H1 (cell line): ENCODE measurements at regions not wholly inside any gene's neighbourhood (a gene's known extent, or its start where the extent isn't known, plus 50 kb on each side); places are given as distances from the start of the nearest gene placed in this dataset.

Source experiments
- BACH1 ChIP-seq: IDR thresholded peaks from 2 replicates; pipeline ENCODE4 v1.6.1; 2012; ENCODE audit warnings: low read length, improper control_type of control experiment
- EZH2 ChIP-seq: fragments of 200-600 bp; sonication (generic); IDR thresholded peaks from 2 replicates; pipeline ENCODE4 v1.7.1; 2012; ENCODE audit warnings: low read depth, mild to moderate bottlenecking, moderate library complexity, low read length, inconsistent platforms; ENCODE audit not compliant: severe bottlenecking
- MAX ChIP-seq: IDR thresholded peaks from 2 replicates; pipeline ENCODE4 v1.6.1; 2012; ENCODE audit warnings: inconsistent platforms
- POLR2A ChIP-seq, 2 experiments: IDR thresholded peaks; 1 replicate in 1 of 2; 2 replicates in 1 of 2; pipeline ENCODE4 v1.6.1; 2011; ENCODE audit warnings: low read depth in 2 of 2, low read length in 2 of 2, mild to moderate bottlenecking in 2 of 2; ENCODE audit errors: control extremely low read depth in 1 of 2
- POLR2AphosphoS5 ChIP-seq: IDR thresholded peaks from 2 replicates; pipeline ENCODE4 v1.6.1; 2011; ENCODE audit warnings: low read depth, low read length
- RAD21 ChIP-seq, 2 experiments: IDR thresholded peaks in 1 of 2; conservative IDR thresholded peaks in 1 of 2; 2 replicates each; pipeline ENCODE4 v1.6.1; 2011; ENCODE audit warnings: low read depth in 2 of 2, low read length in 2 of 2, improper control_type of control experiment in 1 of 2, inconsistent platforms in 1 of 2, mild to moderate bottlenecking in 1 of 2, moderate library complexity in 1 of 2
- SRF ChIP-seq: IDR thresholded peaks from 2 replicates; pipeline ENCODE4 v1.6.1; 2011; ENCODE audit warnings: mild to moderate bottlenecking, low read depth, low read length, moderate library complexity
- USF2 ChIP-seq: IDR thresholded peaks from 2 replicates; pipeline ENCODE4 v1.6.1; 2011; ENCODE audit warnings: low read length, improper control_type of control experiment
- YY1 ChIP-seq: IDR thresholded peaks from 2 replicates; pipeline ENCODE4 v1.6.1; 2011; ENCODE audit warnings: low read depth, mild to moderate bottlenecking, low read length
- TF ChIP-seq, protein P1 (sequence below), 3 experiments: IDR thresholded peaks; 1 replicate in 2 of 3; 2 replicates in 1 of 3; pipeline versions ENCODE4 v1.5.1 to v1.6.1; 2011; ENCODE audit warnings: low read length in 3 of 3, mild to moderate bottlenecking in 3 of 3, inconsistent platforms in 2 of 3, low read depth in 1 of 3, moderate library complexity in 1 of 3; ENCODE audit not compliant: insufficient read depth in 1 of 3; ENCODE audit errors: control extremely low read depth in 1 of 3

GRCh38 chr10:130770018-130770630, 541.4 kb downstream of the TCERG1L start:
- TF ChIP-seq, protein P1, sequence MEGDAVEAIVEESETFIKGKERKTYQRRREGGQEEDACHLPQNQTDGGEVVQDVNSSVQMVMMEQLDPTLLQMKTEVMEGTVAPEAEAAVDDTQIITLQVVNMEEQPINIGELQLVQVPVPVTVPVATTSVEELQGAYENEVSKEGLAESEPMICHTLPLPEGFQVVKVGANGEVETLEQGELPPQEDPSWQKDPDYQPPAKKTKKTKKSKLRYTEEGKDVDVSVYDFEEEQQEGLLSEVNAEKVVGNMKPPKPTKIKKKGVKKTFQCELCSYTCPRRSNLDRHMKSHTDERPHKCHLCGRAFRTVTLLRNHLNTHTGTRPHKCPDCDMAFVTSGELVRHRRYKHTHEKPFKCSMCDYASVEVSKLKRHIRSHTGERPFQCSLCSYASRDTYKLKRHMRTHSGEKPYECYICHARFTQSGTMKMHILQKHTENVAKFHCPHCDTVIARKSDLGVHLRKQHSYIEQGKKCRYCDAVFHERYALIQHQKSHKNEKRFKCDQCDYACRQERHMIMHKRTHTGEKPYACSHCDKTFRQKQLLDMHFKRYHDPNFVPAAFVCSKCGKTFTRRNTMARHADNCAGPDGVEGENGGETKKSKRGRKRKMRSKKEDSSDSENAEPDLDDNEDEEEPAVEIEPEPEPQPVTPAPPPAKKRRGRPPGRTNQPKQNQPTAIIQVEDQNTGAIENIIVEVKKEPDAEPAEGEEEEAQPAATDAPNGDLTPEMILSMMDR (IDR thresholded peaks at IDR 0.05; ENCODE audit: control extremely low read depth in 1 of 3, insufficient read depth in 1 of 3, low read depth in 1 of 3, low read length in 3 of 3), result no peak
- TF ChIP-seq YY1 (no peak), SRF (no peak), POLR2A (IDR thresholded peaks at IDR 0.05; ENCODE audit: control extremely low read depth in 1 of 2, low read depth in 2 of 2, low read length in 2 of 2) (no peak), EZH2 (no peak), RAD21 (IDR thresholded peaks at IDR 0.05 in 1 of 2, conservative IDR thresholded peaks at IDR 0.05 in 1 of 2; ENCODE audit: low read depth in 2 of 2, low read length in 2 of 2) (no peak), POLR2AphosphoS5 (no peak), USF2 (no peak), BACH1 (no peak), MAX (no peak)
